ENCODE measurements at regions not wholly inside any gene's neighbourhood (a gene's known extent, or its start where the extent isn't known, plus 50 kb on each side); places are given as distances from the start of the nearest gene placed in this dataset.
"Not testable (repeated sequence)": the region's sequence is repeated elsewhere in the genome, so short reads cannot be mapped to it uniquely, and the experiment has no call there.

- TF ChIP-seq ZNF425 (CRISPR knock-in tag; conservative IDR thresholded peaks at IDR 0.05) (no peak), NFATC4 (CRISPR knock-in tag; IDR thresholded peaks at IDR 0.05) (no peak)
Observed at GRCh38 chr4:175330652-175331051, 412.5 kb downstream of the ADAM29 start (continued).

GRCh38 chr4:175335331-175335730 lies 417.2 kb downstream of the ADAM29 start:
- Mint-ChIP-seq H3K27ac (no peak overlapping the region), H3K9me3 (no peaks in the 10 kb centered on the region), H3K4me1 (no peaks in the 10 kb centered on the region), H3K27me3 (ENCODE audit: low read depth) (no peaks in the 10 kb centered on the region), H3K4me3 (no peak overlapping the region), H3K36me3 (no peaks in the 10 kb centered on the region)
- ChIA-PET CTCF (no interaction called here), POLR2A (no interaction called here)
- TF ChIP-seq MXD4 (CRISPR knock-in tag; IDR thresholded peaks at IDR 0.05; ENCODE audit: borderline replicate concordance) (no peak), SMAD4 (CRISPR knock-in tag; IDR thresholded peaks at IDR 0.05) (no peak), CDX4 (CRISPR knock-in tag; IDR thresholded peaks at IDR 0.05; ENCODE audit: borderline replicate concordance) (no peak), AFF4 (CRISPR knock-in tag; IDR thresholded peaks at IDR 0.05; ENCODE audit: borderline replicate concordance) (no peak), TEAD4 (CRISPR knock-in tag; IDR thresholded peaks at IDR 0.05) (no peak), SP1 (CRISPR knock-in tag; conservative IDR thresholded peaks at IDR 0.05) (no peak), ELF4 (CRISPR knock-in tag; IDR thresholded peaks at IDR 0.05; ENCODE audit: low read depth) (no peak), CBFB (CRISPR knock-in tag; IDR thresholded peaks at IDR 0.05; ENCODE audit: low read depth) (no peak), ZNF396 (CRISPR knock-in tag; IDR thresholded peaks at IDR 0.05; ENCODE audit: borderline replicate concordance) (no peak), FOXJ3 (CRISPR knock-in tag; IDR thresholded peaks at IDR 0.05; ENCODE audit: borderline replicate concordance) (no peak)
- no peak for ATAC-seq
- no peak for DNase-seq (ENCODE audit: low spot score)

- H3K4me1 Mint-ChIP-seq; ATAC-seq; H3K36me3 Mint-ChIP-seq; DNase-seq (ENCODE audit: low spot score); H3K27ac Mint-ChIP-seq; CTCF ChIA-PET; H3K9me3 Mint-ChIP-seq; POLR2A ChIA-PET; H3K27me3 Mint-ChIP-seq (ENCODE audit: low read depth); H3K4me3 Mint-ChIP-seq: not testable (repeated sequence)
Observed at GRCh38 chr4:175336570-175336969, 418.4 kb downstream of the ADAM29 start.

GRCh38 chr4:175339100-175339707 lies 421.0 kb downstream of the ADAM29 start:
- ChIA-PET CTCF (no interaction called here), POLR2A (no interaction called here)

More at GRCh38 chr4:175339100-175339707, 421.0 kb downstream of the ADAM29 start:
- Mint-ChIP-seq H3K9me3 (peaks cover 9% of the 10 kb centered on the region), H3K4me1 (peaks cover 3% of the 10 kb centered on the region; the same call in 1 of the 2 replicates), H3K27me3 (ENCODE audit: low read depth) (no peaks in the 10 kb centered on the region), H3K27ac (no peak overlapping the region), H3K36me3 (peaks cover 5% of the 10 kb centered on the region), H3K4me3 (no peak overlapping the region)
- no peak for ATAC-seq
- DNase-seq (ENCODE audit: low spot score): no peak
- TF ChIP-seq PRRX2 (CRISPR knock-in tag; IDR thresholded peaks at IDR 0.05) (no peak), E2F4 (CRISPR knock-in tag; IDR thresholded peaks at IDR 0.05; ENCODE audit: borderline replicate concordance, low read depth) (no peak), CTCF (IDR thresholded peaks at IDR 0.05) (no peak), FOXK1 (CRISPR knock-in tag; IDR thresholded peaks at IDR 0.05) (no peak), ZNF416 (CRISPR knock-in tag; IDR thresholded peaks at IDR 0.05) (no peak)

All from WTC11 (cell line).